Natural killer cell (primary cell): ENCODE measurements at regions not wholly inside any gene's neighbourhood (a gene's known extent, or its start where the extent isn't known, plus 50 kb on each side); places are given as distances from the start of the nearest gene placed in this dataset.

Source experiments
- ATAC-seq, 3 donors: fragments of 150-1000 bp in 2 of 3; fragments of 200-7000 bp in 1 of 3; cut with Tn5 transposase; 1 replicate in 1 of 3; 2 replicates in 2 of 3; pipeline ENCODE4 v1.10.0; 2021; ENCODE audit warnings: mild to moderate bottlenecking in 2 of 3, moderate library complexity in 2 of 3
- DNase-seq, 2 donors: peaks; one replicate each; pipeline versions ENCODE4 v3.0.0 to v3.0.0-alpha.2; 2013 to 2021; ENCODE audit warnings: mixed read lengths in 1 of 2
- H3K27ac ChIP-seq: one replicate; pipeline ENCODE4 v1.5.1; 2013; ENCODE audit warnings: mild to moderate bottlenecking, low read length
- H3K27me3 ChIP-seq: one replicate; pipeline ENCODE4 v1.6.1; 2013; ENCODE audit warnings: low read length; ENCODE audit not compliant: control insufficient read depth, insufficient read depth
- H3K36me3 ChIP-seq: one replicate; pipeline ENCODE4 v1.6.1; 2013; ENCODE audit warnings: low read length; ENCODE audit not compliant: control insufficient read depth, insufficient read depth
- H3K4me1 ChIP-seq: one replicate; pipeline ENCODE4 v1.6.1; 2013; ENCODE audit warnings: low read length; ENCODE audit not compliant: control insufficient read depth, insufficient read depth
- H3K4me3 ChIP-seq: one replicate; pipeline ENCODE4 v1.5.1; 2013; ENCODE audit warnings: low read length
- H3K9me3 ChIP-seq: one replicate; pipeline ENCODE4 v1.6.1; 2013; ENCODE audit warnings: low read length; ENCODE audit not compliant: control insufficient read depth, insufficient read depth
- H3K27ac Mint-ChIP-seq, 2 donors: one replicate each; pipeline ENCODE4 v1.8.0; 2022; ENCODE audit warnings: mild to moderate bottlenecking in 2 of 2, mixed read lengths in 2 of 2, moderate library complexity in 1 of 2
- H3K27me3 Mint-ChIP-seq, 2 donors: one replicate each; pipeline ENCODE4 v1.8.0; 2022; ENCODE audit warnings: low read depth in 2 of 2, mixed read lengths in 2 of 2
- H3K36me3 Mint-ChIP-seq: one replicate; pipeline ENCODE4 v1.8.0; 2022; ENCODE audit warnings: mixed read lengths
- H3K4me1 Mint-ChIP-seq, 2 donors: one replicate each; pipeline ENCODE4 v1.8.0; 2022; ENCODE audit warnings: mixed read lengths in 2 of 2
- H3K4me3 Mint-ChIP-seq: one replicate; pipeline ENCODE4 v1.8.0; 2022; ENCODE audit warnings: mild to moderate bottlenecking, moderate library complexity, mixed read lengths
- H3K9me3 Mint-ChIP-seq, 2 donors: one replicate each; pipeline ENCODE4 v1.8.0; 2022; ENCODE audit warnings: mixed read lengths in 2 of 2
- CTCF ChIP-seq: fragments of 200-600 bp; IDR thresholded peaks from one replicate; pipeline ENCODE4 v1.8.0; 2022; ENCODE audit warnings: antibody characterized with exemption
- WGBS: methylation state at CpG from one replicate; pipeline ENCODE4 v1.1.7; 2013; ENCODE audit warnings: missing lambda C conversion rate; ENCODE audit not compliant: insufficient coverage; 5-methylcytosine and 5-hydroxymethylcytosine counted together
- intact Hi-C: fragments of 100-400 bp; cut with micrococcal nuclease; formaldehyde crosslinking; loops from one replicate; pipeline ENCODE4 v1.14.2; 2022

DNA sequence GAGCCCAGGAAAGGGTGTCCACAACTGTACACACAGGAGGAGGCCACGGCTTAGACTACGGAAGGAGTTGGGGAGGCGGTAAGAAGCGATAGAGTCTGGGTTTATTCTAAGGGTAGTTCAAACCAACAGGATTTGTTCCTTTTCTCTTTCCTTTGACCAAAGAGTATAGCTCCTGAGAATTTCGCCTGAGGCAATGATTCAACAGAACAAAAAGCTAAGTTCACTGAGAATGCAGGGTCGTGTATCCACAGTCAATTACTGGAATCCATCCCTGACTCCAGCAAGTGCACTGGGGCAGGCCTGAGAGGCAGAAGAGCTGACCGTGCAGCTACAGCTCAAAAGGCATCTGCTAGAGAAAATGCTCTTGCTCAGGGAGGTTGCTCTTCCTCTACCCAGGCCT, 140.9 kb downstream of the TFCP2L1 start:
- H3K4me3 Mint-ChIP-seq: no peak overlapping the region
- no peaks in the 10 kb centered on the region for H3K36me3 Mint-ChIP-seq
- no peaks in the 10 kb centered on the region for H3K27me3 Mint-ChIP-seq
- Histone ChIP-seq H3K9me3 (no peaks in the 10 kb centered on the region), H3K4me1 (no peaks in the 10 kb centered on the region), H3K27me3 (no peaks in the 10 kb centered on the region), H3K27ac (no peak overlapping the region), H3K36me3 (no peaks in the 10 kb centered on the region), H3K4me3 (no peak overlapping the region)
- 84% methylated on average over 7 of the region's 7 CpGs for WGBS
- ATAC-seq (no peak), DNase-seq (no peak)
- intact Hi-C loops: no loop called here
- H3K27ac Mint-ChIP-seq: no peak overlapping the region
- no peaks in the 10 kb centered on the region for H3K4me1 Mint-ChIP-seq
- no peaks in the 10 kb centered on the region for H3K9me3 Mint-ChIP-seq
- no peak for TF ChIP-seq CTCF

DNA sequence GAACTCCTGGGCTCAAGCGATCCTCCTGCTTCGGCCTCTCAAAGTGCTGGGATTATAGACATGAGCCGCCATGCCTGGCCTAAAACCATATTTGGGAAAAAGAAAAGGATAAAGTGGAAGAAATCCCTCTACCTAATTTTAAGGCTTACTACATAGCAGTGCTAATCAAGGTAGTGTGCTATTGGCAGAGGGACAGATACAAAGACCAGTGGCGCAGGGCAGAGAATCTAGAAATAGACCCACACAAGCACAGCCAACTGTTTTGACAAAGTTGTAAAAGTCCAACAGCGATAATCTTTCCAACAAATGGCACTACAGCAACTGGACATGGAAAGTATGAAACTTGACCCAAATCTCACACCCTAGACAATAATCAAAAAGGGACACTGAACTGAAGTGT, 138.4 kb downstream of the TFCP2L1 start:
- Histone ChIP-seq H3K27ac (no peak overlapping the region), H3K9me3 (no peaks in the 10 kb centered on the region), H3K4me1 (no peaks in the 10 kb centered on the region), H3K27me3 (no peaks in the 10 kb centered on the region), H3K36me3 (no peaks in the 10 kb centered on the region), H3K4me3 (no peak overlapping the region)
- intact Hi-C loops: no loop called here
- Mint-ChIP-seq H3K4me1 (no peaks in the 10 kb centered on the region), H3K27me3 (no peaks in the 10 kb centered on the region), H3K4me3 (no peak overlapping the region), H3K9me3 (no peaks in the 10 kb centered on the region), H3K27ac (no peak overlapping the region), H3K36me3 (no peaks in the 10 kb centered on the region)
- DNase-seq (no peak), ATAC-seq (no peak)
- WGBS: 94% methylated on average over 4 of the region's 5 CpGs
- TF ChIP-seq CTCF: no peak

DNA sequence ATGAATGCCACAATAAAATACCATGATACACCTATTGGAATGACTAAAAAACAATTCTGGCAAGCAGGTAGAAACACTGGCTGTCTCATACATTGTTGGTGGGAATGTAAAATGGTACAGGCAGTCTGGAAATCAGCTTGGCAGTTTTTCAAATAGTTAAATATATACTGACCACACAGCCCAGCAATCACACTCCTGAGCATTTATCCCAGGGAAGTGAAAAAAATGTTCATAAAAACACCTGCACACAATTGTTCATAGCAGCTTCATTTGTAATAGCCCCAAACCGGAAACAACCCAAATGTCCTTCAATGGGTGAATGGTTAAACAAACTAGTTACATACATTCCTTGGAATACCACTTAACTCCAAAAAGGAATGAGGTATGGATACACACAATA, 137.2 kb downstream of the TFCP2L1 start:
- no peaks in the 10 kb centered on the region for H3K9me3 ChIP-seq
- WGBS: 100% methylated on average over 1 of the region's 1 CpG
- H3K27ac ChIP-seq: no peak overlapping the region
- TF ChIP-seq CTCF: no peak
- no peaks in the 10 kb centered on the region for H3K9me3 Mint-ChIP-seq
- ATAC-seq (no peak), DNase-seq (no peak)
- H3K27ac Mint-ChIP-seq: no peak overlapping the region
- intact Hi-C loops: no loop called here
- no peaks in the 10 kb centered on the region for H3K36me3 ChIP-seq
- H3K4me3 ChIP-seq: no peak overlapping the region
- no peaks in the 10 kb centered on the region for H3K27me3 Mint-ChIP-seq
- H3K4me1 ChIP-seq: no peaks in the 10 kb centered on the region
- H3K36me3 Mint-ChIP-seq: no peaks in the 10 kb centered on the region
- H3K4me3 Mint-ChIP-seq: no peak overlapping the region
- H3K27me3 ChIP-seq: no peaks in the 10 kb centered on the region
- no peaks in the 10 kb centered on the region for H3K4me1 Mint-ChIP-seq

DNA sequence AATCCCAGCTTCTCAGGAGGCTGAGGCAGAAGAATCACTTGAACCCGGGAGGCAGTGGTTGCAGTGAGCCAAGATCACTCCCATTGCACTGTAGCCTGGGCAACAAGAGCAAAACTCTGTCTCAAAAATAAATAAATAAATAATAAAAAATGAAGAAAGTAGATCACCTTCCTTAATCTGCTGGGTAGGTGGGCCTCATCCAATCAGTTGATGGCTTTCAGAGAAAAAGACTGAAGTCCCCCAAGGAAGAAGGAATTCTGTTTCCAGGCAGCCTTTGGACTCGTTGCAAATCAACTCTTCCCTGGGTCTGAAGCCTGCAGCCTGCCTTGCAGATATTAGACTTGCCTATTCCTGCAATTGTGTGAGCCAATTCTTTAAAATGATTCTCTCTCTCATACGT, 136.5 kb downstream of the TFCP2L1 start:
- intact Hi-C loops: no loop called here
- H3K4me1 ChIP-seq: no peaks in the 10 kb centered on the region
- H3K36me3 Mint-ChIP-seq: no peaks in the 10 kb centered on the region
- no peak overlapping the region for H3K4me3 ChIP-seq
- H3K27me3 Mint-ChIP-seq: no peaks in the 10 kb centered on the region
- DNase-seq (no peak), ATAC-seq (no peak)
- H3K27ac ChIP-seq: no peak overlapping the region
- H3K36me3 ChIP-seq: no peaks in the 10 kb centered on the region
- no peaks in the 10 kb centered on the region for H3K27me3 ChIP-seq
- no peak overlapping the region for H3K27ac Mint-ChIP-seq
- H3K4me1 Mint-ChIP-seq: no peaks in the 10 kb centered on the region
- no peak overlapping the region for H3K4me3 Mint-ChIP-seq
- TF ChIP-seq CTCF: no peak
- WGBS: 80% methylated on average over 3 of the region's 3 CpGs
- no peaks in the 10 kb centered on the region for H3K9me3 Mint-ChIP-seq
- no peaks in the 10 kb centered on the region for H3K9me3 ChIP-seq
